Astrocyte (in vitro differentiated cells and primary cell): ENCODE measurements at regions not wholly inside any gene's neighbourhood (a gene's known extent, or its start where the extent isn't known, plus 50 kb on each side); places are given as distances from the start of the nearest gene placed in this dataset.

ENCODE experiments used
- EZH2 ChIP-seq: IDR thresholded peaks from 2 replicates; pipeline ENCODE4 v1.6.1; 2012; ENCODE audit warnings: mild to moderate bottlenecking, low read length, inconsistent platforms; ENCODE audit not compliant: insufficient read depth
- TF ChIP-seq, protein P1 (sequence below): IDR thresholded peaks from 2 replicates; pipeline ENCODE4 v1.5.1; 2011; ENCODE audit warnings: low read depth, mild to moderate bottlenecking, inconsistent platforms, low read length, moderate library complexity; ENCODE audit not compliant: insufficient read depth

GRCh38 chr6:18533793-18534192 is 146.6 kb downstream of the RNF144B start:
- TF ChIP-seq, protein P1, sequence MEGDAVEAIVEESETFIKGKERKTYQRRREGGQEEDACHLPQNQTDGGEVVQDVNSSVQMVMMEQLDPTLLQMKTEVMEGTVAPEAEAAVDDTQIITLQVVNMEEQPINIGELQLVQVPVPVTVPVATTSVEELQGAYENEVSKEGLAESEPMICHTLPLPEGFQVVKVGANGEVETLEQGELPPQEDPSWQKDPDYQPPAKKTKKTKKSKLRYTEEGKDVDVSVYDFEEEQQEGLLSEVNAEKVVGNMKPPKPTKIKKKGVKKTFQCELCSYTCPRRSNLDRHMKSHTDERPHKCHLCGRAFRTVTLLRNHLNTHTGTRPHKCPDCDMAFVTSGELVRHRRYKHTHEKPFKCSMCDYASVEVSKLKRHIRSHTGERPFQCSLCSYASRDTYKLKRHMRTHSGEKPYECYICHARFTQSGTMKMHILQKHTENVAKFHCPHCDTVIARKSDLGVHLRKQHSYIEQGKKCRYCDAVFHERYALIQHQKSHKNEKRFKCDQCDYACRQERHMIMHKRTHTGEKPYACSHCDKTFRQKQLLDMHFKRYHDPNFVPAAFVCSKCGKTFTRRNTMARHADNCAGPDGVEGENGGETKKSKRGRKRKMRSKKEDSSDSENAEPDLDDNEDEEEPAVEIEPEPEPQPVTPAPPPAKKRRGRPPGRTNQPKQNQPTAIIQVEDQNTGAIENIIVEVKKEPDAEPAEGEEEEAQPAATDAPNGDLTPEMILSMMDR, result no peak
- TF ChIP-seq EZH2, result no peak
